ENCODE measurements at regions not wholly inside any gene's neighbourhood (a gene's known extent, or its start where the extent isn't known, plus 50 kb on each side); places are given as distances from the start of the nearest gene placed in this dataset.

GRCh38 chr1:4179914-4180735 lies 280.1 kb upstream of the C1orf174 start:
- TF ChIP-seq RFX5 (IDR thresholded peaks at IDR 0.05; ENCODE audit: low read depth, low read length) (no peak), CTCF (conservative IDR thresholded peaks at IDR 0.05; ENCODE audit: low read depth, low read length) (no peak), POLR2A (IDR thresholded peaks at IDR 0.05; ENCODE audit: low read depth, low read length) (no peak), SMC3 (IDR thresholded peaks at IDR 0.05; ENCODE audit: low read depth, low read length) (no peak), NFE2L2 (IDR thresholded peaks at IDR 0.05; ENCODE audit: low read depth, low read length) (no peak), MXI1 (IDR thresholded peaks at IDR 0.05; ENCODE audit: borderline replicate concordance, low read depth, low read length) (no peak), RAD21 (IDR thresholded peaks at IDR 0.05; ENCODE audit: low read length) (no peak)
